NCI-H526 (cell line): ENCODE measurements at regions not wholly inside any gene's neighbourhood (a gene's known extent, or its start where the extent isn't known, plus 50 kb on each side); places are given as distances from the start of the nearest gene placed in this dataset.

Experiments used
- DNase-seq, 2 experiments: peaks; one replicate each; lab custom pipeline; 2025; lab: John Stamatoyannopoulos, UW

GRCh38 chr6:147859071-147859470 is 350.6 kb downstream of the SAMD5 start:
- no peak for DNase-seq

- no peak for DNase-seq
Measured at GRCh38 chr6:147861696-147862095, 353.2 kb downstream of the SAMD5 start.

GRCh38 chr6:147867433-147868226 is 359.1 kb downstream of the SAMD5 start:
- DNase-seq = no peak

DNA sequence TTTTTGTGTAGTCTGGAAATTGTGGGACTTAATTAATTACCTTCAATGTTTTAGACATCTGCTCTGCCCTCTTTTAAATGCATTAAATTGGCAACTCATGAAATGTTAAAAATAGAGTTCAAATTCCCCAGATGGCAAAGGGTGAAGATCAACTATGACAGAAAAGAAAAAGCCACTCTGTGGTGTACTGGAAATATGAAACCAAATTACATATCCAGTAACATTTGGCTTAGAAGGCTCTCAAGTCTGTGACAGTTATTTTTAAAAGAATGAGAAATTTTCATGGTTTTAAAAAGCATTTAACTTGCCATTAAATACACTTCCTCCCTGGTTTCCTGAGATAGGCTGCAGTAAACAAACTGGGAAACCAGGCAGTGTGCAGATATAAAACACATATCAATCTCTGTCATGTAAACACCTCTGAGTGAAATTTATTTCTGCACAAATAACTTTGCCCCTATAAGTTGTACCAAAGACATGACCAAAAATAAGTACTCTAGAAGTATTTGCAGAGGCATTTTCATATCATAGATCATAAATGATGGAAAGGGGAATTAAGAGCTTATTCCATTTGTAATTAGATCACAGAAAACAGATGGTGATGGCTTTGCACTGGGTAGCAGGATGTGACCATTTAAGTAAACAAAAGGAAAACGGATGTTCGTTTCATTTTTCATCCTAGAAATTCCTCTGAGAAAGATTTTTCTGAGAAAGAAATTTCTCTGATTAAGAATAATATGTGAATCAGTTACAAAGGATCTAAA is 360.1 kb downstream of the SAMD5 start:
- DNase-seq = no peak

DNA sequence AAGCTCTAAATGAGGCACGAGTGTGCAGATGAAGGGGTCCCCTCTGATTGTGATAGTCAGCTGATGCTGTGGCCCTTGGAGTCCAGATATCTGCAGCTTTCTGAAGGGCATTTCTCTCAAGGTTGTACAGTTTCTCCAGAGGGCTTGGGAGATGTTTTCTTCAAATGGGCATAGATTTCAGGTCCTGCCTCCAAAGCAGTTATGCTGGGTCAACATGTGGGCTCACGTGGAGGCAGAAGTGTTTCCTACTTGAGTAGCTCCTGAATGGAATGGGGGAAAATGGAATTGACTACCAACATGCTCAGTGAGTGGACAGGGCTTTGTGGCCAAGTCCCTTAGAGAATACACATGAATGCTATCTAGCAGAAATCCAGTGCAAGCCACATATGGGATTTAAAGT is 360.7 kb downstream of the SAMD5 start:
- DNase-seq = no peak

DNA sequence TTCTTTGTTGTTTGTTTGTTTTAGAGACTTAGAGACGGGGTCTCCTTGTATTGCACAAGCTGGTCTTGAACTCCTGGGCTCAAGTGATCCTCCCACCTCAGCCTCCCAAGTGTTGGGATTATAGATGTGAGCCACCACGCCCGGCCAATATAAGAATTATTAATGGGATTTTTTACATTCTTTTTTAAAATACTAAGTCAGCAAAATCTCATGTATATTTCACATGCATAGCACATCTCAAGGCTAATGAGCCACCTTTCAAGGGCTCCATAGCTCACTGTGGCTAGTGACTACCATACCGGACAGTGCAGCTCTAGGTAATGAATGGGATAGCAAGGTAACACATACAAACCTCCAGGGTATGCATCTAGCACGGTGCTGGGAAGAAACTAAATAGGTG is 361.4 kb downstream of the SAMD5 start:
- no peak for DNase-seq

DNA sequence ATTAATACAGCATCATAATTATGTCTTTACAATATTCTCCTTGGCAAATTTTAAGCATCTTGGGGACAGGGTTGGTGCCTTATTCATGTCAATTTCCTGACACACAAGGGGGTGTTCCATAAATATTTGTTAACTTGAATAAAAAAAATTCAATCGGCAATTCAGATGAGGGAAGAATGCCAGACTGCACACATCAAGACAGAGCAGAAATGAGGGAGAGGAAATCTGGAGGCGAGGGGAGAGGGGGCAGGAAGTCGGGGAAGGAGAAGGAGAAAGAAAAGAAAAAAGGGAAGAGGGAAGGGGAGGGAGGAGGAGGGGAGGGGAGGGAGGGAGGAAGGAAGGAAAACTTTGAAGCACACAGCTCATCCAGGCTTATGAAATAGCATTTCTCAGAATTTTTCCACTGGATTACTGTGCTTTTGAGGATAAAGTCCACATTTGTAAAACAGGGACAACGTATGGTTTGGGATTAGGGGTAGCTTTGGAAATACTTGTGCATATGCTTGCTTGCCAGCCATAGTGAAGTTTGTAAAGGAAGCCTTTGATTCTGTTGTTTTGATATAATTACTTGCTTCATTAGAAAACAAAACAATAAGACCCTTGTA is 362.1 kb downstream of the SAMD5 start:
- DNase-seq = no peak

- DNase-seq = no peak
Measured at GRCh38 chr6:147872002-147872401, 363.5 kb downstream of the SAMD5 start.

DNA sequence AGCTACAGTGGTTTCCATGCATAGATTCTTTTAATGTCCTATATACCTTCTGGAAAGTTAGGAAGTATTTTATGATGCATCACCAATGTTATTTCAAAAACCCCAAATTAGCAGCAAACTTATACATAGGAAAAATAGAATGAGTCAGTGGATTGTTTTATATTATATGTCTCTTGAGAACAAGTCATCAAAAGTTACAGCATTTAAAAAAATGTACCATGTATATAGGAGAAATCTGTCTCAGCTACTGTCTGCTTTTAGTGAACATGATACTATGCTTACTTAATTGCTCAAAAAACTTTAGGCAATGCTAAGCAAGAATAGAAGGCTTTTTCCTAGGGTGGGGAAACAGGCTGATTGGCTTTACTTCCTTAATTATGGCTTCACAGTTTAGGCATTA is 365.3 kb downstream of the SAMD5 start:
- no peak for DNase-seq

- DNase-seq = no peak
Measured at GRCh38 chr6:147874322-147874721, 365.8 kb downstream of the SAMD5 start.

GRCh38 chr6:147879031-147879580 is 370.6 kb downstream of the SAMD5 start:
- DNase-seq = no peak

GRCh38 chr6:147881432-147881831 is 372.9 kb downstream of the SAMD5 start:
- no peak for DNase-seq

- DNase-seq = no peak
Measured at GRCh38 chr6:147888374-147888773, 379.9 kb downstream of the SAMD5 start.

DNA sequence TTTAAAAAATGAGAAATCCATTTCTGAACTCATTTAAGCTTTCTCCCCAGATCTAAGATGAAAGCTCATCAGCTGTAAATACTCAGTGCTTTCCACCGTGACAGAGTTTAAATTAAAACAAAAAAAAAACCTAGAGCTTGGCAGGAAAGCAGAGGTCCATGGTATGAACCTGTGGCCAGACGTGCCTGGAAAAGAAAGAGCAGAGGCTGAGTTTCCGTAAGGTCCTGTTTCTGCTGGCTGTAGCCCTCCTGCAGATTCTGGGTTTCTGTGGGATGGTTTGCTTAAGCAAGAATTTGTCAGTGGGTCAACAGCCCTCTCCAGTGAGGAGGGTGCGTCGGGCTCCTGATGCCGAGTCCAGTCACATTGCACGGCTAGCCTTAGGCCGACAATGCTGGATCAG is 383.2 kb downstream of the SAMD5 start:
- no peak for DNase-seq

- no peak for DNase-seq
Measured at GRCh38 chr6:147892476-147892875, 384.0 kb downstream of the SAMD5 start.

DNA sequence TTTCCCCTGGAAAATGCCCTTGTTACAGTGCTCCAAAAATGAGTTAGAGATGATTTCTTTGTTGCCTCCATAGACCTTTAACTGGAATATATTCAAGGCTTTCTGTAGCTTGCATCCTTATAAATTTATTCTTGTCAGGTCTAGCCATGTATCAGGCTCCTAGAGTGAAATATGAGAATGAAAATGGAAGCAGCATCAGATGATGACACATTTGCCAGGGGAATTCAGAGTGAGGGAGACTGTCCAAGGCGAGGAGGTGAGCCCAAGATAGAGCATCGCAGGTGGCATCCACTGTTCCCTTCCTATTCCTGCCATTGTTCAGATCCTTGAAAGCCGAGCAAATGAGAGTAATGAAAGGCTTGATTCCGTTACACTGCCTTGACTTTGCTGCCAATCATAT is 386.8 kb downstream of the SAMD5 start:
- no peak for DNase-seq

- no peak for DNase-seq
Measured at GRCh38 chr6:147900247-147900830, 391.8 kb downstream of the SAMD5 start.

DNA sequence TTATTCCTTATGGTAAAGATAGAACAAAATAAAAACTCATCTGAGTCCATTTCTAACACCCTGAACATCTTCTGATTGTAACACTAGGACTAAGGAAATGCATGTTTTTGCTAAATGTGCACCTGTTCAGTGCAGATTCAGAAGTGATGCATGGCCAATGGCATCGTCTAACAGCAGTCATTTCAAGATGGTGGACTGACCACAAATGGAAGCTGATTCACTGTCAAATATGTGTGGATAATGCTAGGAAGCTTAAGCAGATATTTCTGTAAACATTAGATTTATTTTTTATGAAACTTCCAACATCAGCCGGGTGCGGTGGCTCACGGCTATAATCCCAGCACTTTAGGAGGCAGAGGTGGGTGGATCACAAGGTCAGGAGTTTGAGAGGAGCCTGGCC is 394.8 kb downstream of the SAMD5 start:
- no peak for DNase-seq

- no peak for DNase-seq
Measured at GRCh38 chr6:147903931-147904330, 395.4 kb downstream of the SAMD5 start.

DNA sequence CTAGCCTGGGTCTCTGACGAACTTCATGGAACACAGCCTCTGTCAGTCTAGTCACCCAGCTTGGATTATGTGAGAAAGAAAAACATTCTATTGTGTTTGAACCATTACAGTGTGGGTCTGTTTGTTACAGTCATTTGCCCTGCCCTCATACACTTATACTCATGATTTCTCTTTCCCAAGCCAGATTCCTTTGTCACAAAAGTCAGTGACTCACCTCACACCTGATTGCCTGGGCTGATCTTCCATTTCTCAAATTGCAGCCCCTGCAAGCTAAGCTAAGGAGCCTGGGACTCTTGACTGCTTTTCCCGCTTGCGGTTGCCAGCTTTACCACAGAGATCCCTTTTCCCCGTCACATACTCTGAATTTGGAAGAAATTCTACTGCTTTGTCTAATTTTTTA is 395.9 kb downstream of the SAMD5 start:
- no peak for DNase-seq

DNA sequence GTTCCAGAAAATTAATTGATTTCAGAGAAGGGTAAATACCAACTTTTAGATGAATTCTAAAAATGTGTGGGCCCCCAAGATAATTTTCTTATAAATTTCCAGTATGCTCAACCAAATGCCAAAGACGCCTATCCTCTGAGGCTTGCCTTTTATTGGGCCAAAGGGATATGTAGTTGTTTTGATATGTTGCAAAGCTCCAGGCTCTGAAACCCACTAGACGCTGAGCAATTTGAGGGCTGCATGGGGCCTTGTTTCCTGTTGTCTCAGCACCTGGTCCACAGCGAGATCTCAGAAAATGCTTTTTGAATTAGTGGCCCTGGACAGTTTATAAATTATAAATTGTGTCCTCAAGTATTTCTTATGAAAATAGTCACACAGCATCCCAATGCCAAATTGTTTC is 397.2 kb downstream of the SAMD5 start:
- no peak for DNase-seq

GRCh38 chr6:147906361-147906760 is 397.9 kb downstream of the SAMD5 start:
- no peak for DNase-seq
